Muscle of leg (tissue), 3 donors: ENCODE measurements at regions not wholly inside any gene's neighbourhood (a gene's known extent, or its start where the extent isn't known, plus 50 kb on each side); places are given as distances from the start of the nearest gene placed in this dataset.
"Not testable (repeated sequence)": the region's sequence is repeated elsewhere in the genome, so short reads cannot be mapped to it uniquely, and the experiment has no call there.

Experiments used
- DNase-seq: peaks from one replicate; pipeline ENCODE4 v3.0.0; 2013
- H3K27ac ChIP-seq: one replicate; pipeline ENCODE4 v1.5.1; 2013; ENCODE audit warnings: mild to moderate bottlenecking, low read length, control low read depth
- H3K27me3 ChIP-seq: one replicate; pipeline ENCODE4 v1.6.1; 2013; ENCODE audit warnings: low read length; ENCODE audit not compliant: control insufficient read depth, insufficient read depth
- H3K36me3 ChIP-seq: one replicate; pipeline ENCODE4 v1.6.1; 2013; ENCODE audit warnings: low read length; ENCODE audit not compliant: control insufficient read depth, insufficient read depth
- H3K4me1 ChIP-seq: one replicate; pipeline ENCODE4 v1.6.1; 2013; ENCODE audit warnings: low read length; ENCODE audit not compliant: control insufficient read depth, insufficient read depth
- H3K4me3 ChIP-seq: one replicate; pipeline ENCODE4 v1.5.1; 2013; ENCODE audit warnings: low read length, control low read depth
- H3K9me3 ChIP-seq: replicated peaks from 2 replicates; pipeline ENCODE4 v1.6.1; 2013; ENCODE audit warnings: low read depth, low read length; ENCODE audit not compliant: control insufficient read depth
- WGBS: methylation state at CpG from one replicate; pipeline ENCODE4 v1.1.5; 2013; ENCODE audit warnings: missing lambda C conversion rate; ENCODE audit not compliant: insufficient coverage; 5-methylcytosine and 5-hydroxymethylcytosine counted together

DNA sequence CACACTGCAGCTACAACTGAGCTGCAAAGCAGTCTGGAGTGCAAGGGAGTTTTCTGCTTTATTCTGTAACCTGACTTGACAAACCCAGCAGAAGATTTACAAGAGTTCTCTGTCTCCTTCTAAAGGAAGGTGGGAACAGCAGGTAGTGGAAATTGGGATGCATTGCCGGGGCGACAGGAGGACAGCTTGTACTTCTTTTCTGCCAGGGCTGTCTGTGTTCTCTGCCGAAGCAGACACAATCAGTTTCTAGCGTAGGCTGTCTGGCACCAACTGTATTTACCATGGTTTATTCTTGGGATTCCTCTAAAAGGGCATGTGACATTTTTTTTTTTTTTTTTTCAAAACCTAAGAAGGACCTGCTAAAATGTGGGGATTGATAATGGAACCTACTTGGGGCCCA lies 190.8 kb upstream of the GK2 start:
- Histone ChIP-seq H3K27me3 (no peaks in the 10 kb centered on the region), H3K9me3 (no peaks in the 10 kb centered on the region), H3K4me1 (no peaks in the 10 kb centered on the region), H3K36me3 (no peaks in the 10 kb centered on the region), H3K27ac (no peak overlapping the region), H3K4me3 (no peak overlapping the region)
- DNase-seq = no peak
- WGBS = 80% methylated on average over 2 of the region's 4 CpGs

DNA sequence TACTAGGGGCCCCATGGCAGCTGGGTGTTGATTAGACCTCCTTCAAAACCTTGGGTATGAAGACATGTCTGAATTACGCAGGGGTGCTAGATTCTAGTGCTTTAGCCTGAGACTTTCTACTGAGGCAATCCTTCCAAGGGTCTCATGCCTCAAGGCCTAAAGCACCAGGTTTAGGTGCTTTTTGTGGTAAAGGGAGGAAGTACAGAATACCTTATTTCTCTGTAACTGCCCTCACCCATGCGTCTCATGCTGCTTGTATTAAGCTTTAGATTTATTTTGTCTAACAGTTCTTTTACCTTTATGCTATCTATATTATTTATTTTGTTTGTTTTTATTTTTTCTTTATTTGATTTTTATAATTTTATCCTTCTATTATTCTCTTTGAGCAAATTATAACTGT lies 190.2 kb upstream of the GK2 start:
- Histone ChIP-seq H3K4me1 (no peaks in the 10 kb centered on the region), H3K27me3 (no peaks in the 10 kb centered on the region), H3K27ac (no peak overlapping the region), H3K36me3 (no peaks in the 10 kb centered on the region), H3K9me3 (no peaks in the 10 kb centered on the region), H3K4me3 (no peak overlapping the region)
- DNase-seq = no peak
- no CpG with 5 or more reads among the region's 2 CpGs for WGBS

DNA sequence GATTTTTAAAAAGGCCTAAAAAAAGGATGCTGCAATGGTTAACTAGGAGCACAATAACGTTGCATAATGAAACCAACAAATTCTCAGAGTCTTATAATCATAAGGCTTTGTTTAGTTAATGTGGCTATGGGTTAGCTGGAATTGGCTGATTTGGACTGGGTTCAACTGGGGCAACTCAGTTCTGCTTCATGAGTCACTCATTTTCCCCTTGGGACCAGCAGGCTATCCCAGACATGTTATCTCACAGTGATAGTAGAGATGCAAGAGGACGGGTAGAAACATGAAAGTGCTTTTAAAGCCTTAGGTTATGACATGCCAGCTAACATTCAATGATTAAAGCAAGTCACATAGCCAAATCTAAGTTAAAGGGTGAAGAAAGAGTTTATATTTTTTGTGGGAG lies 189.2 kb upstream of the GK2 start:
- no peak overlapping the region for H3K4me3 ChIP-seq
- no peaks in the 10 kb centered on the region for H3K36me3 ChIP-seq
- no CpG with 5 or more reads among the region's 2 CpGs for WGBS
- DNase-seq = no peak
- no peaks in the 10 kb centered on the region for H3K9me3 ChIP-seq
- no peak overlapping the region for H3K27ac ChIP-seq
- no peaks in the 10 kb centered on the region for H3K27me3 ChIP-seq
- no peaks in the 10 kb centered on the region for H3K4me1 ChIP-seq

DNA sequence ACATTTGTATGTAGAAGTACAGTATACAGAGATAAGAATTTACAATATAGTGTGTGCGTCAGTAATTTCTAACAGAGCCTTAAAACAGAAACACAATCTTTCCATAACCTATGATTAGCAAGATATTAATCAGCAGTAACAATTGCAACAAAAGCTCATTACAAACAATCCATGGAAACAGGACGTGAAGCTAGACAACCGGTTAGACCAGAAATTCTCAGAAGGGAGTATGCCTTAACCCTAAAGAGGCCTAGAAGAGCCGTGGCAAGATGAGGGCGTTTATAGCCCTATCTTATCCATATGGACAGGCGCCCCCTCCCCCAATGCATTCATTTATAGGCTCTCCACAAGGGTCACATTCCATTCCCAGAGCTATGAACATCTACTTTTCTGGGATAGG lies 184.2 kb upstream of the GK2 start:
- H3K27ac ChIP-seq, H3K27me3 ChIP-seq, H3K4me1 ChIP-seq, H3K36me3 ChIP-seq, DNase-seq, H3K4me3 ChIP-seq, H3K9me3 ChIP-seq: not testable (repeated sequence)
- WGBS = no CpG with 5 or more reads among the region's 6 CpGs

DNA sequence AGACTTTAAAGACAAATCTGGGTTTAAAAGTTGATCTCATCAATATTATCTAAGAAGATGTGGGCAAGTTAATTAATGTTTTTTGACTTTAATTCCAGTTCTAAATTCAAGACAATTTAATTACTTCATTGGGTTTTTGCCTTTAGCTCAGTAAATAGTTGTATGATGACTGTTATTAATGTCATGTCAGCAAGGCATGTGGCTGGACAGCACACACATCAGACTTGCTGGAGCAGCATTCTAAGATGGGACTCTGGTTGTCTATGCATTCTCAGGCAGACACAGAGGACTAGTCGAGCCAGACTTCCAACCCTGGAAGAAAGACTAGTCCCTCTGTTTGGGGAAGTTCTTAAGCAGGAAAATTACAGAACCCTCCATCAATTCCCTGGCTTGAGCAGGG lies 180.7 kb upstream of the GK2 start:
- WGBS = no CpG with 5 or more reads among the region's 1 CpG
- no peaks in the 10 kb centered on the region for H3K4me1 ChIP-seq
- H3K27ac ChIP-seq = no peak overlapping the region
- no peak for DNase-seq
- H3K27me3 ChIP-seq = no peaks in the 10 kb centered on the region
- no peaks in the 10 kb centered on the region for H3K36me3 ChIP-seq
- H3K9me3 ChIP-seq = no peaks in the 10 kb centered on the region
- H3K4me3 ChIP-seq = no peak overlapping the region

DNA sequence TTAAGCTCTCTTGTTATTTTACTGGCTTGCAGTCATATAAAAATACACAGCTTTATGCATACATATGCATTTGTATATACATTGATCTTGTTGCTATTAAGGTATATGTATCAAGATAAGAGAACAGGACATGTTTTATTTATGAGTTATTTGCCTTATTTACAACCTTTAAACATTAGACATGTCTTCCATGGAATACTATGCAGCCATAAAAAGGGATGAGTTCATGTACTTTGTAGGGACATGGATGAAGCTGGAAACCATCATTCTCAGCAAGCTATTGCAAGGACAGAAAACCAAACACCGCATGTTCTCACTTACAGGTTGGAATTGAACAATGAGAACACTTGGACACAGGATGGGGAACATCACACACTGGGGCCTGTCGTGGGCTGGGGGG lies 179.2 kb upstream of the GK2 start:
- not testable (repeated sequence) for DNase-seq, H3K27me3 ChIP-seq, H3K4me1 ChIP-seq, H3K36me3 ChIP-seq, H3K4me3 ChIP-seq, H3K9me3 ChIP-seq, H3K27ac ChIP-seq
- WGBS = no CpG with 5 or more reads among the region's 2 CpGs

DNA sequence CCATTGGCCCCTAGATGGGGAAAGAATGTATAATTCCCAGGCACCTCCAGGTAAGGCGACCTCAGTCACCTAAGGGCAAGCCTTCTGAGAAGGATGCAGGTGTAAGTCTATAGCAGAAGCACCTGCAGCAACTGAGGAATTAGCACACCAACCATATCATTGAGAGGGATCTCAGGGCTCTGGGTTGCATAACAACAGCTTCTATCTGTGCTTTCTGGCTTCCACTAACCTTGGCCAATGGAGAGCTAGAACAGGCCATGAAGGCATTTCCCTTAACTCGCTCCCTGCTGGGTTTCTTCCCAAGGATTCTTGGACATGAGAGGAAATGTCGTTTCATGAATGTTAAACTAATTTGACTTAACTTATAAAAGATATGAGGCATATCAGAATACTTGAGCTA lies 177.8 kb upstream of the GK2 start:
- Histone ChIP-seq H3K4me1 (no peaks in the 10 kb centered on the region), H3K36me3 (no peaks in the 10 kb centered on the region), H3K9me3 (no peaks in the 10 kb centered on the region), H3K27me3 (no peaks in the 10 kb centered on the region), H3K27ac (no peak overlapping the region), H3K4me3 (no peak overlapping the region)
- no peak for DNase-seq
- WGBS = no CpG with 5 or more reads among the region's 3 CpGs

DNA sequence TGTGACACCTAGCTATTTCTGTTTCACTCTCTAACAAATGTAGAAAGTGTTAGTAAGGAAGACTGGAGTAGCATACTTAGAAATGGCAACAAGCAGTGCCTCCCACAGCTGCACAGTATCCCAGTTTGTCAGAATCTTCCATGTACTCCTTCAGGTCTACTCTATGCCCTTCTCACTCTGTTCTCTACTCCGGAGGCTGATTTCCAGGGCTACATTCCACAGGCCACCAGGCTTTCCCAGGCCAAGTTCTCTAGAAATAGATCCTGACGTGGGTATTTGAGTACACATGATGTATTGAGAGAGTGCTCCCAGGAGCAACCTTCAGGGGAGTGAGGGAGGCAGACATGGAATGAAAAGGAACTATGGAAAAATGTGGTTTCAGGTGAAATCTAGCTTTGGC lies 177.3 kb upstream of the GK2 start:
- Histone ChIP-seq H3K36me3 (no peaks in the 10 kb centered on the region), H3K27me3 (no peaks in the 10 kb centered on the region), H3K9me3 (no peaks in the 10 kb centered on the region), H3K4me3 (no peak overlapping the region), H3K4me1 (no peaks in the 10 kb centered on the region), H3K27ac (no peak overlapping the region)
- DNase-seq = no peak
- WGBS = 86% methylated on average over 2 of the region's 2 CpGs

DNA sequence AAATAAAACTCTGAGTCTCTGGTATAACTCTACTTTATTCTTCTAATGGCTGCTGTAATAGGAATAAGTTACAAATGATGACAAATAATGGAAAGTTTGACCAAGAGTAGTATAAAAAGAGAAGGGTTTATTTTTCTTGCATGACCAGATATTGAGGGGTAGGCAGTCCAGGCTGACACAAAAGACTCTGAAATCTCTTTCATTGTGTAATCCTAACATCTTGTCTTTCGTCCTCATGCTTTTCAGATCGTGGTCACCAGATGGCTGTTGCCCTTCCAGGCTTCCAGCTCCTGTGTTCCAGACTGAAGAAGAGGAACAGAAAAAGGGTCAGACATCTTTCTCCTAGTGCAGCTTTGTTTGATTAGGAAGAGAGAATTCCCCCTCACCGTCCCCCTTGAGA lies 176.9 kb upstream of the GK2 start:
- Histone ChIP-seq H3K27me3 (no peaks in the 10 kb centered on the region), H3K4me3 (no peak overlapping the region), H3K36me3 (no peaks in the 10 kb centered on the region), H3K27ac (no peak overlapping the region), H3K4me1 (no peaks in the 10 kb centered on the region), H3K9me3 (no peaks in the 10 kb centered on the region)
- WGBS = no CpG with 5 or more reads among the region's 3 CpGs
- DNase-seq = no peak

DNA sequence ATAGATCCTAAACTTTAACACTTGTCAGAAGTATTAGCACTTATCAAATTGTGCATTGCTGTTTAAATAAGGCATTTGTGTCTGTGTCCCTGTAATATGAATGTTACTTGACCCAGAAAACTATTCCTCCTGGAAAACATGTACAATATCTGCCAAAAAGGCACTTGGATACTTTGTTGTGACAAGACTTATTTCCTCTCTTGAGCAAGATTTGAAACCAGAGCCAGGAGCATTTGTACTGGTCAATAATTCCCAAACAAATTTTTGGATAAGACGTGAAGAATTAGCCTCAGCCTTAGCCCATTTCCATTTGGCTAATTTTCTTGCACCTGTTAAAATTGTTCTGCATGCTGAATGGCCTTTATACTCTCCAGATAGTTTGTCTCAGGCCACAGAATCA lies 176.3 kb upstream of the GK2 start:
- no peaks in the 10 kb centered on the region for H3K27me3 ChIP-seq
- H3K4me1 ChIP-seq = no peaks in the 10 kb centered on the region
- no peak overlapping the region for H3K4me3 ChIP-seq
- no peak overlapping the region for H3K27ac ChIP-seq
- H3K9me3 ChIP-seq = no peaks in the 10 kb centered on the region
- H3K36me3 ChIP-seq = no peaks in the 10 kb centered on the region
- 50% methylated on average over 1 of the region's 1 CpG for WGBS
- DNase-seq = peak; percentile 74

DNA sequence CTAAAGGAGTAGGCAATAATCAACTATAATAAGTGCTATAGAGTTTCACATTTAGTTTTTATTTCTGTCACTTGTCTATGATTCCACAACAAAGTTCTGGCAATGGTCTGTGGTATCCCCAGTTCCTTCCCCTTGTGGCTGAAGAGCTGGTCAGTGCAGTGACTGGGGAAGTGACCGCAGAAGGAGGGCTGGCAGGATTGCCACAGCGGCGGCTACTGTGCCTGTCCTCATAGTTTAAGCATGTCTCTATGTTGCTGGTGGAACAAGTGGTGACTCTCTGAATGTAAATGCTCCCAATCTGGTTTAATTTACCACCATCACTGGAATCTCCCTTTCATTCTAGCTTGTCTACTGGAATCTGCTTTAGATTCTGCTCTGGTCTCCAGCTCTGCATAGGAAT lies 170.6 kb upstream of the GK2 start:
- Histone ChIP-seq H3K9me3 (no peaks in the 10 kb centered on the region), H3K36me3 (no peaks in the 10 kb centered on the region), H3K27me3 (no peaks in the 10 kb centered on the region), H3K4me1 (no peaks in the 10 kb centered on the region), H3K4me3 (no peak overlapping the region), H3K27ac (no peak overlapping the region)
- no CpG with 5 or more reads among the region's 3 CpGs for WGBS
- no peak for DNase-seq
